K562 (cell line): ENCODE measurements at regions not wholly inside any gene's neighbourhood (a gene's known extent, or its start where the extent isn't known, plus 50 kb on each side); places are given as distances from the start of the nearest gene placed in this dataset.

Source experiments
- LARP7 ChIP-seq: fragments of 450-650 bp; IDR thresholded peaks from 2 replicates; pipeline ENCODE4 v1.6.1; 2016
- MEF2A ChIP-seq: IDR thresholded peaks from 2 replicates; pipeline ENCODE4 v1.6.1; 2011; ENCODE audit warnings: low read depth, mild to moderate bottlenecking, low read length, moderate library complexity; ENCODE audit not compliant: control insufficient read depth
- TEAD4 ChIP-seq, 2 experiments: sonication (generic) in 1 of 2; formaldehyde crosslinking in 1 of 2; IDR thresholded peaks; 2 replicates each; pipeline versions ENCODE4 v1.6.1 to v1.8.0; 2012 to 2022; ENCODE audit warnings: borderline replicate concordance in 1 of 2, inconsistent platforms in 1 of 2, low read length in 1 of 2, mild to moderate bottlenecking in 1 of 2, missing genetic modification reagents in 1 of 2
- ZNF431 ChIP-seq: sonication (generic); formaldehyde crosslinking; IDR thresholded peaks from 2 replicates; pipeline ENCODE4 v1.8.0; 2022; ENCODE audit warnings: mild to moderate bottlenecking, missing genetic modification reagents

GRCh38 chr6:165936096-165936495, 231.6 kb downstream of the TBXT start:
- no peak for TF ChIP-seq ZNF431 (CRISPR knock-in tag)
- TF ChIP-seq MEF2A, result no peak
- TF ChIP-seq LARP7, result no peak
- no peak for TF ChIP-seq TEAD4 (IDR thresholded peaks at IDR 0.05; ENCODE audit: low read length)
- TF ChIP-seq TEAD4 (CRISPR knock-in tag; IDR thresholded peaks at IDR 0.05; ENCODE audit: borderline replicate concordance), result no peak
